Medulla oblongata (tissue), 1 donor: ENCODE measurements at regions not wholly inside any gene's neighbourhood (a gene's known extent, or its start where the extent isn't known, plus 50 kb on each side); places are given as distances from the start of the nearest gene placed in this dataset.

Source experiments
- DNase-seq: peaks from one replicate; pipeline ENCODE4 v3.0.0-alpha.2; 2015; ENCODE audit errors: extremely low spot score

DNA sequence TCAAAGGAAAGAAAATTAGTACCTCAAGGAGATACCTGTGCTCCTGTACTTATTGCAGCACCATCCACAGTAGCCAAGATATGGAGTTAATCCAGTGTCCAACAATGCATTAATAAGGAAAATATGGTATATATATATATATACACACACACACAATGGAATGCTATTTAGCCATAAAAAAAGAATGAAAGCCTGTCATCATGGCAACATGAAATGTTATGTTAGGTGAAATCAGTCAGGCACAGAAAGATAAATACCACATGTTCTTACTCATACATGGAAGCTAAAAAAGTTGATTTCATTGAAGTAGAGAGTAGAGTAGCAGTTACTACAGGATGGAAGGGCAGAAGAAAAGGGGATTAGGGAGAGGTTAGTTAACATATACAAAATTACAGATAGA, 601.5 kb downstream of the ANXA1 start:
- no peak for DNase-seq

DNA sequence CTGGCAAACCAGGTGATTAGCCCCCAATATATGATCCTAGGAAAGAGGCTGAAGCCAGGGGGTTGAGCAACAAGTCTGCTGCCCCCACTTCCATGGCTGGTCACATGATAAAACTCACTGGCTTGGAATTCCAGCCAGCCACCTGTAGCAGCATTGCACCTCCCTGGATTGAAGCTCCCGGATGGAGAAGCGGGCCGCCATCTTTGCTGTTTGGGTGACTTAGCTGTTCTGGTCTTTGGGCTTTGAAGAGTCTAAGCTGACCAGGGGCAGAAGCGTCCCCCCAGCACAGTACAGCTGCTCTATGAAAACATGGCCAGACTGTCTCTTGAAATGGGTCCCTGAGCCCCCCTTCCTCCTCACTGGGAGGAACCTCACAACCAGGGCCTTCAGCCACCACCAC, 610.2 kb downstream of the ANXA1 start:
- no peak for DNase-seq

DNA sequence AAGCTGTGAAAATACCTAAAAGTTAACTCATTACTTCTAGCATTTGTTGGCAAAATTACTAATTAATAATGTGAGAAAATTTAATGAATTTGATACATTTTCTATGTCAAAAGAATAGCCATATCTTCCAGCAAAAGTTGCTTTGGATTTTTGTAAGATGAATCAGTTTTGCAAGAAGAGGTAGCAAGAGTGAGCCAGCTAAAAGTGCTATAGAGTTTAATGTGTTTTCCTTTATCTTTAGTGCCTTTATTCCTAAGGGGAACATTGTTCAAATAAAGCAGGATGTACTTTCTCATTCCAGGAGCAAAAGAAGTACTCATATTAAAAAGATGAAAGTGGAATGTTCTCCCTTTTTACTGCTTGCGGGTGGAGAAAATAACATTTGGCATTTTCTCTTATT, 622.2 kb downstream of the ANXA1 start:
- DNase-seq = no peak

DNA sequence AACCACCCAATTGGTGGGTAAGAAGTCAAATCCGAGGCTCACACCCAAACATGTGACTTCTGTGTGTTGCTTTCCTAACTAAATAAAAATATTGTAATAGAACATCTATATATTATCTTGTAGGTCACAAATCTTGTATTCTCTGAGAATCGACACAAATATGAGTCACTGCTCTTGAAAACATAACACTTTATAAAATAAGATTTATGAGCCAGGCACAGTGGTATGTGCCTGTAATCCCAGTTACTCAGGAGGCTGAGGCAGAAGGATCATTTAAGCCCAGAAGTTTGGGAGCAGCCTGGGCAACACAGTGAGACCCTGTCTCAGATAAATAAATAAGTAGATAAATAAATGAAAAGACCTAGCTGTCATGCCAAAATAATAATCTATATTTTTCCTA, 624.1 kb downstream of the ANXA1 start:
- DNase-seq = no peak

DNA sequence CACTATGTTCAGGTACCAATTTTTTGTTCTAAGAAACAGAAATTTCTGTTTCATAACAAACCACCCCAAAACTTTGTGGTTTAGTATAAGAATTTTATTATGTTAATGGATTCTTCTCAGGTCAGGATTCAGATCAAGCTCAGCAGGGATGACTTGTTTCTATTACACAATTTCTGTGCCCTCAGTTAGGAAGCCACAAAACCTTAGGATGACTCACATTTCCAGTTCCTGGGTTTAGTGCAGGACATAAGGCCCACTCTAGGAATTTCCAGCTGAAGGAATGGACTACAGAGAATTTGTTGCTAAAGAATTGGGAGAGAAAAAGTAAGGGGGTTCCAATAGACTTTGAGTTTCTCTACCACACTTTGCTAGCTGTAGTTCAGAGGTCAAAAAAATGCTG, 629.3 kb downstream of the ANXA1 start:
- no peak for DNase-seq

DNA sequence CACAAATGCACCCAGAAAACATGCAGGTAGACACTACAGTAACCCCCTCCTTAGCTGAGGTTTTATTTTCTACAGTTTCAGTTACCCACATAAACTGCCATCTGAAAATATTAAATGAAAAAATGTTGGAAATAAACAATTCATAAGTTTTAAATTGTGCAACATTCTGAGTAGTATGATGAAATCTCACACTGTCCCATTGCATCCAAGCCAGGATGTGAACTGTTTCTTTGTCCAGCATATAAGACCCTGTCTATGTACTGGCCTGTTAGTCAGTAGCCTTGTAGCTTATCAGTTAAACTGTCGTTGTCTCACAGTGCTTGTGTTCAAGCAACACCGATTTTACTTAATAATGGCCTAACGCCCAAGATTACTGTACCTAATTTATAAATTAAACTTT, 630.5 kb downstream of the ANXA1 start:
- DNase-seq = no peak

DNA sequence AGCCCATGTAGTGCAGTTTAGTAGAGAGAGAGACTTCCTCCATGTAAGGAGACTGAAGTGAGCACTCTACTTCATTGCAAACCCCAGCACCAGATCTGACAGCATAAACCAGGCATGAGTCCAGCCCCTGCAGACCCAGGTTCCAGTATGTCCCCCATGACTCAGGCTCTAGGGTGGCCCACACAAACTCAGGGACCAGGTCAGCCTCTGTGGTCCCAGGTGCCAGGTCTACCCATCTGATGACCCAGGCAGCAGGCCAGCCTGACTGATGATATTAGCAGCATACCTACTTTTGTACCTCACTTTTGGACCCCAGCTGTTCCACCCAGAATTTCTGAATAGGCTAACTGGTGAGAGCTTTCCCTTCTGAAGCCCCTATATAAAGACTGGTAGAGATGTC, 647.8 kb downstream of the ANXA1 start:
- no peak for DNase-seq

DNA sequence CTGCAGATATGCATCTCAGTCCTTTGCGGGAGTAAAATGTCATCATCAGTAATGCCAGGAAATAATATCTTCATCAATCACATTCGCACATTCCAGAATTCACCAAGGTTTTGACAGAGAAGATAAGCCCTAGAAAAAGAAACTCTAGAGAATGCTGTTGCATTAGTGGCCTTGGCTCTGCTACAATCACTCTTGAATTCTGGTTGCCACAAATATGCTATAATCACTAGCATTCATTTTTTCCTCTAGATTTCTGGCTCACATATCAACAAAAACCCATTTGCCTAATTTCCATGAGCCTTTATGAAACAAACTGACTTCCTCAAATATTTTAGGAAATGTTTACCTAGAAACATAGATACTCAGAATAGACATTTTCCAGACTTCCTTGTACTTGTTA, 653.4 kb downstream of the ANXA1 start:
- DNase-seq = no peak

DNA sequence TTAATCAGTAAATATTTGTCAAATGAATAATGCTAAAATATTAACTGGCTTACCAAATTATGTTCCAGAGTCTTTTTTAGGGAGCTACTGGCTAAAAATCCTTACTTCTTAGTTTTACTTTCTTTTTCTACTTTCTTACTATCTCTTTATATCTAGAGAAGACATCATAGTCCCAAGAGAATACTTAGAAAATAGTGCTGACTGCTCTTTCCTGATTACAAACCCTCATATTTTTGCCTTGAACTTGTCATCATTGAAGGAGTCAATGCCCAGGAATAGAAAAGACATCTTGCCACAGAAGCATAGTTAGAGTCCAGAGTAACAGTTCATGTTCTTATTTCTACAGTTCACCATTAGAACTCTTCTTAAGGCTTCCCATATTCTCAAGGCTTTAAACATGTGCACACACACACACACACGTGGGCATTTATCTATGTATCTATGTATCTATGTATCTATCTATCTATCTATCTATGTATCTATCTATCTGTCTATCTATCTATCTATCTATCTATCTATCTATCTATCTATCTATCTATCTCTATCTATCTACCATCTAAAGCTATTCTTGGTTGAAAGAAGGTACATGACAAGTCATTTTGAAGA, 654.3 kb downstream of the ANXA1 start:
- DNase-seq = no peak

DNA sequence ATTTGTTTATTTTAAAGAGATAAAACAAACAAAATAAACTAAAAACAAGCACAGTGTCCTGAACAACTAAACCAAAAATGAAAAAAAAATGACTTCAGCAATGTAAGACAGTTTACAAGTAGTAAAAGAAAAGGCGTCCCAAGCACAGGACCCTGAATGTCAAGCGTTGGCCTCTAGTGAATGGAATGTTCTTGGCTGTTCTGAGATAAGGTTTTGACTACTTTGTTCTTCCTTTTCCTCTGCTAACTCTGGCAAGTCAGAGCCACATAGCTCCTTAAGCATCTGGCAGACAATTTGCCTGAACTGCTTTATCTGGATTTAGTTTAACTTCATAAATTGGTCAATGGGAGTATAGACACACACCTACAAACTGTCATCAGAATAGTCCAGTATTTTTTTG, 655.2 kb downstream of the ANXA1 start:
- DNase-seq = no peak

DNA sequence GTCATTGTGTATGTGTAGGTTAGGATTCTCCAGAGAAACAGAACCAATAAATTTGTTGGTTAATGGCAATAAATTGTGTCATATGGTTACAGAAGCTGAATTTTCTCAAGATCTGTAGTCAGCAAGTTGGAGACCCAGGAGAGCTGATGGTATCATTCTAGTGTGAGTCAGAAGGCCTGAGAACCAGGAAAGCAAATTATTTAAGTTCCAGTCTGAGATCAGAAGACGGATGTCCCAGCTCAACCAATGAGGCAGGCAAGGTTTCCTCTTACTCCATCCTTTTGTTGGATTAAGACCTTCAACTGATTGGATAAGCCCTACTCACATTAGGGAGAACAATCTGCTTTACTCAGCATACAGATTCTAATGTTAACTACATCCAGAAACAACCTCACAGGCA, 656.3 kb downstream of the ANXA1 start:
- no peak for DNase-seq

DNA sequence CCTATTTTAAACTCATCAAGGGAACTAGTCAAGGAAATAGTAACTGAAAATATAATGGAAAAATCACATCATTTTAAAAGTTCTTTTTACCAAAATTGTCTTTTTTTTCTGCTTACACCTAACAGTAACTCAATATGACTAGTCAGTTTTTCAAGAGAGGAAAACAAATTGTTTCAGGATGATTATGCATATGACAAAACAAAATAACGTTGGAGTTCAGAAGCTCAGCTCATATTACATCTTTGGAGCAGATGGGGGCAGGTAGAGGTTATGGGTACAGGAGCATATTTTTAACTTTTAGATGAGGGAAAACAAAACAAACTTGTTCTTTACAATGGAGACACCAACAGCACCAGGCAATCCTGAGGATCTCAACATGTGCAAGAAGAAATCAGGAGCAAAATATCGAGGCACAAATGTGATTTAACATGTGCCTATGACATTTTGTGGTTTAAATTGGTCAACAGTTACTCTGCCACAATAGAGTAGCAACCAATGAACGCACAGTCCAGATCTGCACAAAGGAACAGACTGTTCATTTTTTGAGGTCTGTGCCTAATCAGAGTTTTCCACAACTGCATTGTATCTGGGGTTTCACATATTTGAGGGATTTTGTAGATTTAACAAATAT, 659.0 kb downstream of the ANXA1 start:
- DNase-seq = no peak

DNA sequence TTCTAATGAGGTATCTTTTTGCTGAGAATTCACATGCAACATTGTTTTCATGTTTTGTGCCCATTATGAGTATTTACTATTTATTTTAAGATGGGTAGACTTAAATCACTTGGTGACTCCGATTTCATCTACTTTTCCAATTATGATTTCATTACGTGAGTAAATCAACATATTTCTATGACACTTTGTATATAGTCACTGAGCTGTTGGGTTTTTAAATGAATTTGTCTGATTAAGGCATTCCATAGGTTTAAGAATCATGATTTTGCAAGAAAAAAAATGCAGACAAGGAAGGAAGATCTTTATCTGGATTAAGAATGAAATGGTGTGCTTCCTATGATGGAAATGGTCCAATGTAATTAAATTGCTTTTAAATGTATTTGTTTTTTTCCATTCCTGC, 661.9 kb downstream of the ANXA1 start:
- DNase-seq = no peak

DNA sequence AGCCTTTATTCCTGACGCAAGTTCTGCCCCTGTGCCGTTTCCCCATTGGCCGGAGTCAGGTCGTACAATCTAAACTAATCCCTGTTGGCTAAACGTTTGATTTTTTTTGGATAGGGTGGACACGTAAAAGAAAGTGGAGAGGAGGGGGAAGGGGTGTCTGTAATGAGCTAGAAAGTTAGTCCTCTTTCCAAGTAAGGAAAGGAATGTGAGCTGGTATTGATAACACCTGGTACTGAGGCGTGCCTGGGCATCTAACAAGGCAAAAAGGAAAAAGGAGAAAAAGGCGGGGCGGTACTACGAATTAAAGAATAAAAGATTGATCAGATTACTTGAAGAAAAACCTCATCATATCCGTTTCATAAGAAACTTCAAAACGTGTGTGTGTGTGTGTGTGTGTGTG, 665.2 kb downstream of the ANXA1 start:
- no peak for DNase-seq

DNA sequence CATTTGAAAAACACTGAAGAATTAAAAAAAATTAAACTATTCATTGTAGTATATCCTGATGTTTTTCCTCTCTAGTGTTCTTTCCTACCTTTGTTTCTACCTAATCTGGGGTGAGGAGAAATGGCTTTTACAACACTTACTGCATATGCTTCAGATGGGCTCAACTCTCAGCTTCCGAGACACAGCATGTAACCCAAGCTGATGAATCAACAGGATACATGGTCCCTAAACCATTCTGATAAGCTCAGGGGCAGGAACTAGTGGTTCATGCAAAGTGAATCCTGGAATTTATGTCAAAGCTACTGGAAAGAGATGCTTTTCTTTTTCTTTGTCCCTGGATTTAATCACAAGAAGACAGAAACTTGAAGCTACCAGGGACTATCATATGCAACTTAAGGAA, 672.5 kb upstream of the RORB start:
- DNase-seq = no peak

DNA sequence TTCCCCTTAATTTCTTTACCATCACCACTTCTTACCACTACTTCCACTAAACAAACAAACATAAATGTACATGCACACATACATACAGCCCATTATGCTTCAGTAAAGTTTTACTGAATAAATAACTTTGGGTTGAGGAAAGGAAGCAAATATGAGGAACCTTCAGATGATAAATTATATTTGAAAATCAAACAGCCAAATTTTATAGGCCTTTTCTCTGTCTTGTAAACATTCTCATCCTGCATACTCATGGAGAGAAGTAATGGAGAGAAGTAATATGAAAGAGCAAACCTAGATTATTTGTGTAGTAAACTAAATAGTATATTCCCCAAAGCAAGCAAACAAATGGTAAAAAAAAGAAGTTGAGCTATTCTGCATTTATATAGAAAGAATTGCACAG, 658.3 kb upstream of the RORB start:
- DNase-seq = no peak

DNA sequence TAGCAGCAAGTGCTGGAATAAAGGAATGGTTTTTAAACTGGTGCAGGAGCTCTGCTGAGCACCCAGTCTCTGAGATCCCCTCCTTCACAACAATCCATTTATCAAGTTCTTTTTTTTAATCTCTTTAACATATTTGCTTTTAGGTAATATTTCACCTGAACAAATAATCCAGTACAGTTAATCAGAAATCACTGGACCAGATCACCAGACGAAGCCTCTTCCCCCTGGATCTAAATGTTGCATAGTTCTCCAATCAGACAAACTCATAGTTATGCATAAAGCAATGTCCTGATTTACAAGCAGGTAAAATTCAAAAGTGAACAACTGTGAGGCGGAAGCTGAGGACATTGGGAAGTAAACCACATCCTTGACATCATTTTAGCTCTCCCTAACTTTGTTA, 657.7 kb upstream of the RORB start:
- DNase-seq = no peak

DNA sequence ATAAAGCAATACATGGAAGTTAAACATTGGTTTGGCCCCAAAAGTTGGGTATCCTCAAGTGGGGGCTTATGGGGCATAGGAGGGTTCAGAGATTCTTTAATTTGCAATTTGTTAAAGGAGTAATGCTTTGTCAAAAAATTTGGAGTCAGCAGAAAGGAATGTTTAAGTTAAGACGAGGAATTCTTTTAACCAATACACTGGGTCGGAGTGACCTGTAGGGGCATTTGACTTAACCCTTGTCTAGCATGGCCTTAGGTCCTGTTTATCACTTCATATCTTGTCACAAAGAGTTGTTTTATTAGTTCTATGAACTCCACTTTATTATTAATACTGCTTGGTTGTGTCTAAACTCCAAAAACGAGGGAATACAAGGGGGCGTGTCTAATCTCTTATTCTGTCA, 656.1 kb upstream of the RORB start:
- DNase-seq = no peak

DNA sequence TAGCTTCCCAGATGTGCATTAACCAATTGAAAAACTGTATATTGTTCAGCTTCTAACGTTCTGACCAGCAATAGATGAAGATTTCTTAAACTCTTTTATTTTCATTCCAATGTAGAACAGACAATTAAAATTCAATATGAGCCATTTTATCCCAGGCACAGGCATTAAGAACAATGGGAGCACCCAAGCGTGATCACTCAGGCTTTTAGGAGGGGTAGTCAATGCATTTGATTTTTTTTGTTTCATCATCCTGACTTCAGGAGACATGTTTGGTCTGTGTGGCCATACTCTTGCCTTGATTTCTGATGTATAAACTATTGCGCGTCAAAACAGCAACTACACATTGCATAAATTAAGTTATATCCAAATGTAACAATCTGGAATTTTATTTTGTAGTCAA, 653.0 kb upstream of the RORB start:
- no peak for DNase-seq

DNA sequence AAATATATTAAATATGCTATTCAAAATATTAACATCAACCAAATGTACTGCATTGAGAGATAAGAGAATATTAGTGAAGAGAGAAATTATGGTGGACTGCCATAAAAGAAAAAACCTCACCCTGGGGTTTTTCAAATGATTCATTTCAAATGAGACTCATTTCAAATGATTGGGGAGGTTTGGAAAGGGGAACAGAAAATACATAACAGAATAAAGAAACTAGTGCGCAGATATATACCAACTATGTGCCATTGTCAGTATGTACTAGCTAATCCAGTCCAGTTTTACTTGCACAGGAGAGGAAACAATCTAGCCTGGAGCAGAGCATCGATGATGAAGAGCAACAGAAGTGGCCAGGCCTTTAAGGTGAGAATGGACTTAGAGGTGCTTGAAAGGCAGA, 651.6 kb upstream of the RORB start:
- DNase-seq = no peak

DNA sequence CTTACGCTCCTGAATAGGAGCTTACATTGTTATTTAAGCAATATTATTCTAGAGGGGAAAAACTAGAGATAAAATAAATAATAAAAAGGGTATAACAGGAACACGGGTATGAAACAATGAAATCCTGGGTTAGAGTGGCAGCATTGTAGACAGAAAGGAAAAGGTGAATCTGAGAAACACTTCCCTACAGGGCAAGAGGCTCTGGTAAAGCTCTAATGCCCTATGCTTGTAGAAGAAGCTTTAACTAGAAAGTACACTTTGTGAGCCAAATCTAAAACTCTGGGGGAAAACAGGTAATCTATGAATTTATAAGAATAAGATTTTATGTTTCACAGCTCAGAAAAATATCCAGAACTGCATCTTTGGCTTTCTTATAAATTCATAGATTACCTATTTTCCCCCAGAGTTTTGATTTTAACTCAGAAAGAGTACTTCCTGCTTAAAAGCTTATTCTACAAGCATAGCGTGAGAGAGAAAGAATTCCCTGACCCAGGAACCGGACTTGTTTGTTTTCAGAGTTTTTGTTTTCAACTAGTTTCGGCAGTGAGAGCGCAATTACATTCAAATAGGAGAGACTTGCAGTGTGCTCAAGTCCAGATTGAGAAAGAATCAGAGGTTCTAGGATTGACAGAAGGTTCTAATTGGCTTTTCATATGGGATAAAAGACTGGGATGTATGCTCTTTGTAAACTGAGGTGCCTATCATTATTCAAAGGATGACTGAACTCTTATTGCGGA, 651.0 kb upstream of the RORB start:
- no peak for DNase-seq

DNA sequence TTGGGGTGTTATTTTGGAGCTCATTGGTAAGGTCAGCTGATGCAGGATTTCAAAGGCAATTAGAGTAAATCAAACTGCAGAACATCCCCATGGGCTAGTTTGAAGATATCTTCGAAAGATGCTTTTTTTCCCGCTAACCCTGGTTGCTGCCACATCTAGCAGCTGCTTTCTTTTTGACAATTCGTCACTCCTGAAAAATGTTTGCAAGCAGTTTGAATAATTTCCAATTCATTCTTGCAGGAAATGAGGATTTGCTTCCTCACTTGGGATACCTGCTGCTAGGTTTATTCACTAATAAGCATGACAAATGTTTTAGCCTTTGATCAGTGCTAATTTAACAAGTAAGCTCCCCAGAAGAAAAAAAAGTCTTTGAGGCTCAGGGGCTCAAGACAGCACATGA, 649.6 kb upstream of the RORB start:
- DNase-seq = no peak

DNA sequence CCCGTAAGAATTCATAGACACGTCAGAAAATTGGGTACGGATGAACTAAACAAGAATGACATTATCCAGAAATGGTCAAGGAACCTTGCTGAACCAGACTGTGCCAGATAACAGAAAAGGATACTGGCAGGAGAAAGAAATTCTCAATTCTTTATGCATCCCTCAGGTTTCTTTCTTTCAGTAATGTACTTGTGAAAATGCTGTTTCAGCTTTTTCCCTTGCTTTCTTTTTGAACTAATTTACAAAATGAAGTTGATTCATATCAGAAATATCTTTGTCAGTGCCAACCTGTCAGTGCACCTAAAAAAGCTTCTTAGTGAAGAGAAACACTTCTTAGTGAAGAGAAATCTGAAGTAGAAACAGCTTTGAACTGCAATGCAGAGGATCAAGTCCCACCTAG, 643.6 kb upstream of the RORB start:
- DNase-seq = no peak

DNA sequence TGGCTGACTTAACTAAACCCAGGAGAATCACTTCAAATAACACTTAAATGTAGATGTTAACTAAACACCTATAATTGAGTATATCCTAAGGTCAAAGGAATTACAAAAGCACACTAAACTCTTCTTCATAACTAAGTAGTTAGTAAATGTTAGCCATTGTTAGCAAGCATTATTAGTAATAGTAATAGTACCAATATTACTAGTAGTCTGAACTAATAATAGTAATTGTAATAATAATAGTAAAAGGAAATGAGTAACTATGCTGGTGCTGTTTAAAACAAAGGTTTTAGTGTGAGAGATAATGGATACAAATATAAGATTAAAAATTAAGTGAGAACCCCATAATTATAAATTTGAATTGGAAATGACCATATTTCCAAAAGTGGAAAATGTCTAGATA, 641.9 kb upstream of the RORB start:
- no peak for DNase-seq
